Naive thymus-derived CD4-positive, alpha-beta T cell (primary cell): ENCODE measurements at regions not wholly inside any gene's neighbourhood (a gene's known extent, or its start where the extent isn't known, plus 50 kb on each side); places are given as distances from the start of the nearest gene placed in this dataset.

Source experiments
- ATAC-seq: fragments of 150-1000 bp; cut with Tn5 transposase; 2 replicates; pipeline ENCODE4 v1.10.0; 2021; ENCODE audit warnings: mild to moderate bottlenecking, moderate library complexity
- CTCF ChIA-PET: fragments of 350-600 bp; sonication (Branson Sonifier 250); formaldehyde crosslinking; loops from one replicate; lab custom pipeline; 2021; ENCODE audit warnings: antibody characterized with exemption; lab: Charles Lee
- POLR2A ChIA-PET: fragments of 350-600 bp; sonication (Branson Sonifier 250); formaldehyde crosslinking; loops from one replicate; lab custom pipeline; 2021; ENCODE audit warnings: antibody characterized with exemption, inconsistent platforms; lab: Charles Lee
- DNase-seq, 9 donors: peaks; one replicate each; pipeline versions ENCODE4 v3.0.0 to v3.0.0-alpha.2; 2020 to 2022; ENCODE audit warnings: mixed read lengths in 1 of 9
- H3K27ac ChIP-seq: one replicate; pipeline ENCODE4 v1.7.0; 2013; ENCODE audit warnings: mild to moderate bottlenecking, low read depth, low read length, moderate library complexity
- H3K27me3 ChIP-seq, 2 donors: one replicate each; pipeline ENCODE4 v1.7.0; 2013; ENCODE audit warnings: low read length in 2 of 2, mild to moderate bottlenecking in 2 of 2, moderate library complexity in 2 of 2; ENCODE audit not compliant: control insufficient read depth in 2 of 2, insufficient read depth in 2 of 2
- H3K36me3 ChIP-seq, 3 experiments: 1 replicate in 2 of 3; 2 replicates in 1 of 3; pipeline ENCODE4 v1.7.0; 2013; ENCODE audit warnings: low read length in 3 of 3, mild to moderate bottlenecking in 3 of 3, moderate library complexity in 1 of 3; ENCODE audit not compliant: insufficient read depth in 3 of 3, control insufficient read depth in 2 of 3
- H3K4me1 ChIP-seq, 2 donors: one replicate each; pipeline ENCODE4 v1.7.0; 2013; ENCODE audit warnings: low read length in 2 of 2, mild to moderate bottlenecking in 2 of 2, moderate library complexity in 1 of 2; ENCODE audit not compliant: control insufficient read depth in 2 of 2, insufficient read depth in 2 of 2
- H3K4me3 ChIP-seq: 2 replicates; pipeline ENCODE4 v1.7.0; 2013; ENCODE audit warnings: mild to moderate bottlenecking, low read length
- H3K9me3 ChIP-seq, 3 experiments: 1 replicate in 2 of 3; 2 replicates in 1 of 3; pipeline ENCODE4 v1.7.0; 2013; ENCODE audit warnings: low read length in 3 of 3; ENCODE audit not compliant: control insufficient read depth in 2 of 3
- H3K27ac Mint-ChIP-seq, 9 donors: one replicate each; pipeline ENCODE4 v1.8.0; 2020 to 2022; ENCODE audit warnings: mixed read lengths in 9 of 9, mild to moderate bottlenecking in 8 of 9, moderate library complexity in 5 of 9, inconsistent platforms in 2 of 9
- H3K27me3 Mint-ChIP-seq, 5 donors: one replicate each; pipeline ENCODE4 v1.8.0; 2021 to 2022; ENCODE audit warnings: mixed read lengths in 5 of 5, mild to moderate bottlenecking in 1 of 5
- H3K36me3 Mint-ChIP-seq, 5 donors: one replicate each; pipeline ENCODE4 v1.8.0; 2020 to 2022; ENCODE audit warnings: mixed read lengths in 5 of 5, mild to moderate bottlenecking in 3 of 5, inconsistent platforms in 1 of 5
- H3K4me1 Mint-ChIP-seq, 7 donors: one replicate each; pipeline ENCODE4 v1.8.0; 2020 to 2022; ENCODE audit warnings: mixed read lengths in 7 of 7, mild to moderate bottlenecking in 3 of 7, inconsistent platforms in 1 of 7
- H3K4me3 Mint-ChIP-seq, 10 donors: one replicate each; pipeline ENCODE4 v1.8.0; 2020 to 2022; ENCODE audit warnings: mild to moderate bottlenecking in 10 of 10, mixed read lengths in 10 of 10, moderate library complexity in 6 of 10, inconsistent platforms in 2 of 10
- H3K9me3 Mint-ChIP-seq, 11 donors: one replicate each; pipeline ENCODE4 v1.8.0; 2020 to 2022; ENCODE audit warnings: mixed read lengths in 11 of 11, mild to moderate bottlenecking in 4 of 11, inconsistent platforms in 1 of 11, moderate library complexity in 1 of 11
- intact Hi-C, 2 donors: fragments of 100-400 bp; cut with micrococcal nuclease; formaldehyde crosslinking; loops; one replicate each; pipeline ENCODE4 v1.15.1; 2023

GRCh38 chr7:115674467-115675024, 356.0 kb downstream of the TFEC start:
- Mint-ChIP-seq H3K27ac (no peak overlapping the region), H3K9me3 (no peaks in the 10 kb centered on the region), H3K27me3 (no peaks in the 10 kb centered on the region), H3K4me1 (no peaks in the 10 kb centered on the region), H3K4me3 (no peak overlapping the region), H3K36me3 (no peaks in the 10 kb centered on the region)
- Histone ChIP-seq H3K4me3 (no peak overlapping the region), H3K27ac (no peak overlapping the region), H3K27me3 (no peaks in the 10 kb centered on the region), H3K36me3 (no peaks in the 10 kb centered on the region), H3K9me3 (no peaks in the 10 kb centered on the region), H3K4me1 (no peaks in the 10 kb centered on the region)
- ChIA-PET POLR2A (no interaction called here), CTCF (no interaction called here)
- DNase-seq (no peak), ATAC-seq (no peak)
- intact Hi-C loops, result no loop called here

GRCh38 chr7:115672024-115672423, 358.5 kb downstream of the TFEC start:
- Histone ChIP-seq H3K27me3 (no peaks in the 10 kb centered on the region), H3K36me3 (no peaks in the 10 kb centered on the region), H3K27ac (no peak overlapping the region), H3K4me3 (no peak overlapping the region), H3K9me3 (no peaks in the 10 kb centered on the region), H3K4me1 (no peaks in the 10 kb centered on the region)
- no peak overlapping the region for H3K4me3 Mint-ChIP-seq
- no peaks in the 10 kb centered on the region for H3K4me1 Mint-ChIP-seq
- H3K27me3 Mint-ChIP-seq, result no peaks in the 10 kb centered on the region
- intact Hi-C loops, result no loop called here
- ChIA-PET CTCF (interaction anchor here (0.6 kb wide), 1 partner anchor 20 kb away, joined by 3 read pairs; no protein-coding TSS in a partner anchor), POLR2A (interaction anchor here (0.6 kb wide), 1 partner anchor 1286 kb away, joined by 4 read pairs; no protein-coding TSS in a partner anchor)
- no peaks in the 10 kb centered on the region for H3K9me3 Mint-ChIP-seq
- no peak overlapping the region for H3K27ac Mint-ChIP-seq
- H3K36me3 Mint-ChIP-seq, result no peaks in the 10 kb centered on the region
- no peak for ATAC-seq
- DNase-seq, result no peak

- no peaks in the 10 kb centered on the region for H3K4me1 Mint-ChIP-seq
- no peaks in the 10 kb centered on the region for H3K9me3 ChIP-seq
- no peak for DNase-seq
- ChIA-PET CTCF (no interaction called here), POLR2A (no interaction called here)
- H3K27ac ChIP-seq, result no peak overlapping the region
- peaks cover 0 to 5% (median 0%) of the 10 kb centered on the region in 5 donors for H3K27me3 Mint-ChIP-seq
- no peak overlapping the region for H3K4me3 ChIP-seq
- H3K36me3 Mint-ChIP-seq, result no peaks in the 10 kb centered on the region
- no peak overlapping the region for H3K4me3 Mint-ChIP-seq
- intact Hi-C loops, result no loop called here
- H3K27me3 ChIP-seq, result no peaks in the 10 kb centered on the region
- no peaks in the 10 kb centered on the region for H3K4me1 ChIP-seq
- H3K36me3 ChIP-seq, result no peaks in the 10 kb centered on the region
- no peak overlapping the region for H3K27ac Mint-ChIP-seq
- ATAC-seq, result no peak
- H3K9me3 Mint-ChIP-seq, result peaks cover 0 to 4% (median 0%) of the 10 kb centered on the region in 11 donors
Observed at GRCh38 chr7:115662676-115663075, 367.9 kb downstream of the TFEC start.

- CTCF ChIA-PET, result no interaction called here
- H3K27ac ChIP-seq, result no peak overlapping the region
- POLR2A ChIA-PET, result no interaction called here
- H3K27me3 Mint-ChIP-seq, result peaks cover 0 to 5% (median 0%) of the 10 kb centered on the region in 5 donors
- H3K36me3 Mint-ChIP-seq, result no peaks in the 10 kb centered on the region
- H3K27ac Mint-ChIP-seq, result no peak overlapping the region
- H3K4me1 Mint-ChIP-seq, result no peaks in the 10 kb centered on the region
- H3K27me3 ChIP-seq, result no peaks in the 10 kb centered on the region
- H3K36me3 ChIP-seq, result no peaks in the 10 kb centered on the region
- H3K9me3 Mint-ChIP-seq, result peaks cover 0 to 4% (median 0%) of the 10 kb centered on the region in 11 donors
- no peaks in the 10 kb centered on the region for H3K9me3 ChIP-seq
- DNase-seq (no peak), ATAC-seq (no peak)
- H3K4me1 ChIP-seq, result no peaks in the 10 kb centered on the region
- H3K4me3 ChIP-seq, result no peak overlapping the region
- intact Hi-C loops, result no loop called here
- no peak overlapping the region for H3K4me3 Mint-ChIP-seq
Observed at GRCh38 chr7:115662120-115662519, 368.4 kb downstream of the TFEC start.

GRCh38 chr7:115658223-115658622, 372.3 kb downstream of the TFEC start:
- intact Hi-C loops, result no loop called here
- ChIA-PET POLR2A (no interaction called here), CTCF (no interaction called here)
- H3K27ac ChIP-seq, result no peak overlapping the region
- H3K4me1 ChIP-seq, result no peaks in the 10 kb centered on the region
- no peaks in the 10 kb centered on the region for H3K9me3 ChIP-seq
- no peaks in the 10 kb centered on the region for H3K36me3 ChIP-seq
- ATAC-seq (no peak), DNase-seq (no peak)
- no peak overlapping the region for H3K4me3 ChIP-seq
- H3K4me1 Mint-ChIP-seq, result no peaks in the 10 kb centered on the region
- no peak overlapping the region for H3K27ac Mint-ChIP-seq
- H3K27me3 ChIP-seq, result no peaks in the 10 kb centered on the region
- peaks cover 0 to 5% (median 0%) of the 10 kb centered on the region in 5 donors for H3K27me3 Mint-ChIP-seq
- no peaks in the 10 kb centered on the region for H3K36me3 Mint-ChIP-seq
- peaks cover 0 to 4% (median 0%) of the 10 kb centered on the region in 11 donors for H3K9me3 Mint-ChIP-seq
- H3K4me3 Mint-ChIP-seq, result no peak overlapping the region

GRCh38 chr7:115654384-115655214, 376.0 kb downstream of the TFEC start:
- no peak overlapping the region for H3K27ac Mint-ChIP-seq
- H3K36me3 Mint-ChIP-seq, result no peaks in the 10 kb centered on the region
- H3K27ac ChIP-seq, result no peak overlapping the region
- H3K9me3 Mint-ChIP-seq, result peaks cover 0 to 4% (median 0%) of the 10 kb centered on the region in 11 donors
- H3K27me3 ChIP-seq, result no peaks in the 10 kb centered on the region
- no peaks in the 10 kb centered on the region for H3K9me3 ChIP-seq
- H3K4me1 ChIP-seq, result no peaks in the 10 kb centered on the region
- H3K4me3 ChIP-seq, result no peak overlapping the region
- intact Hi-C loops, result no loop called here
- peaks cover 0 to 5% (median 0%) of the 10 kb centered on the region in 5 donors for H3K27me3 Mint-ChIP-seq
- H3K36me3 ChIP-seq, result no peaks in the 10 kb centered on the region
- H3K4me3 Mint-ChIP-seq, result no peak overlapping the region
- DNase-seq (no peak), ATAC-seq (no peak)
- CTCF ChIA-PET, result interaction anchor here (0.6 kb wide), 1 partner anchor 787 kb away, joined by 3 read pairs; no protein-coding TSS in a partner anchor
- no peaks in the 10 kb centered on the region for H3K4me1 Mint-ChIP-seq
- POLR2A ChIA-PET, result interaction anchor here (0.7 kb wide), 1 partner anchor 1408 kb away, joined by 3 read pairs; no protein-coding TSS in a partner anchor
